ENCODE measurements at regions not wholly inside any gene's neighbourhood (a gene's known extent, or its start where the extent isn't known, plus 50 kb on each side); places are given as distances from the start of the nearest gene placed in this dataset.

GRCh38 chr12:39003541-39004155 lies 98.3 kb upstream of the CPNE8 start:
- TF ChIP-seq POLR2A (IDR thresholded peaks at IDR 0.05) = no peak
- TF ChIP-seq CTCF (IDR thresholded peaks at IDR 0.05) = no peak
